Bronchial epithelial cell (primary cell): ENCODE measurements at regions not wholly inside any gene's neighbourhood (a gene's known extent, or its start where the extent isn't known, plus 50 kb on each side); places are given as distances from the start of the nearest gene placed in this dataset.

Source experiments
- DNase-seq: peaks from one replicate; pipeline ENCODE4 v3.0.0-alpha.2; 2010; ENCODE audit warnings: low read depth
- FAIRE-seq: peaks from 2 replicates; lab custom pipeline; 2011; peaks lifted over from hg19 to GRCh38; lab: Jason Lieb, UNC
- H3K27me3 ChIP-seq: 2 replicates; pipeline ENCODE4 v1.5.1; 2011; ENCODE audit warnings: low read length; ENCODE audit not compliant: control insufficient read depth, insufficient read depth
- H3K36me3 ChIP-seq: 2 replicates; pipeline ENCODE4 v1.5.1; 2011; ENCODE audit warnings: low read length; ENCODE audit not compliant: control insufficient read depth, insufficient read depth
- H3K4me3 ChIP-seq: 2 replicates; pipeline ENCODE4 v1.5.1; 2011; ENCODE audit warnings: mild to moderate bottlenecking, low read depth, low read length, control low read depth
- TF ChIP-seq, protein P1 (sequence below): IDR thresholded peaks from 2 replicates; pipeline ENCODE4 v1.5.1; 2011; ENCODE audit warnings: mild to moderate bottlenecking, moderate library complexity, low read length, control low read depth, inconsistent platforms; ENCODE audit not compliant: insufficient read depth, severe bottlenecking

DNA sequence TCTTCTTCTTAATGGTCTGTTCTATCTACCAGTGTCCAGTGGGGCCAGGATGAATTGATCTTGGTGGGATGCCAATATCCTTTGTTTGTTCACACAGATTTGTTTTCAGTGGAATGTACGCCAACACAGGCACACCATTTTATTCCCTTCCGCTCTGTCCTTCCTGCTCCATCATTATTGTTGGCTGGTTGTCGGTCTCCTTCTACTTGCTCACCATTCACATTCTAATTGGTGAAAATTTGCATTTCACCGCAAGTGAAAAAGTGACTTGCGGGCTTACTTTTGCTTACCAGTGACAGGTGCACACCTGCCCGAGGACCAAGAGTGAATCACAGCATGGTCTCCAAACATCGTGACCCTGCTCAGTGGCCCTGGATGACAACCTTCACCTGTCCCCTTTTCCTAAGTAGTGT lies 148.3 kb downstream of the NOC3L start:
- no peak for FAIRE-seq
- TF ChIP-seq, protein P1, sequence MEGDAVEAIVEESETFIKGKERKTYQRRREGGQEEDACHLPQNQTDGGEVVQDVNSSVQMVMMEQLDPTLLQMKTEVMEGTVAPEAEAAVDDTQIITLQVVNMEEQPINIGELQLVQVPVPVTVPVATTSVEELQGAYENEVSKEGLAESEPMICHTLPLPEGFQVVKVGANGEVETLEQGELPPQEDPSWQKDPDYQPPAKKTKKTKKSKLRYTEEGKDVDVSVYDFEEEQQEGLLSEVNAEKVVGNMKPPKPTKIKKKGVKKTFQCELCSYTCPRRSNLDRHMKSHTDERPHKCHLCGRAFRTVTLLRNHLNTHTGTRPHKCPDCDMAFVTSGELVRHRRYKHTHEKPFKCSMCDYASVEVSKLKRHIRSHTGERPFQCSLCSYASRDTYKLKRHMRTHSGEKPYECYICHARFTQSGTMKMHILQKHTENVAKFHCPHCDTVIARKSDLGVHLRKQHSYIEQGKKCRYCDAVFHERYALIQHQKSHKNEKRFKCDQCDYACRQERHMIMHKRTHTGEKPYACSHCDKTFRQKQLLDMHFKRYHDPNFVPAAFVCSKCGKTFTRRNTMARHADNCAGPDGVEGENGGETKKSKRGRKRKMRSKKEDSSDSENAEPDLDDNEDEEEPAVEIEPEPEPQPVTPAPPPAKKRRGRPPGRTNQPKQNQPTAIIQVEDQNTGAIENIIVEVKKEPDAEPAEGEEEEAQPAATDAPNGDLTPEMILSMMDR, result no peak

DNA sequence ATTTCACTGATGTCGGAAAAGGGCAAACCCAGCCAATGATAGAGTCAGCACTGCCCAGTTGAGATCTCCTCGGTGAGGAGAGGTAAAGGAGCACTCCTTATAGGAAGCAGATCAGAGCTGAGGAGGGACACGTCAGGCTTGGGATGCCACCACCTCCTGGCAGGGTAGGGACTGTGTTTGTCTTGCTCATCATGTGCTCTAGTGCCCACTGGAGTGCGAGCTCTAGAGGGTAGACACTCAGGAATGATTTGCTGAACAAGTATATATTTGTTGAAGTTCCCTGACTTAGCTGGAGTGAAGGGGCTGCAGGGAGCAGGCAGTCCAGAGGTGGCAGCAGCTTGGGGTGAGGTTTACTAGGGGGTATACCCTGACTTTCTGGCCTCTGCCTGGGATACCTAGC lies 146.5 kb downstream of the NOC3L start:
- FAIRE-seq, result no peak
- TF ChIP-seq, protein P1, result no peak

More for the DNA sequence above, 148.3 kb downstream of the NOC3L start:
- Histone ChIP-seq H3K4me3 (no peak overlapping the region), H3K36me3 (no peaks in the 10 kb centered on the region), H3K27me3 (no peaks in the 10 kb centered on the region)
- DNase-seq, result no peak

DNA sequence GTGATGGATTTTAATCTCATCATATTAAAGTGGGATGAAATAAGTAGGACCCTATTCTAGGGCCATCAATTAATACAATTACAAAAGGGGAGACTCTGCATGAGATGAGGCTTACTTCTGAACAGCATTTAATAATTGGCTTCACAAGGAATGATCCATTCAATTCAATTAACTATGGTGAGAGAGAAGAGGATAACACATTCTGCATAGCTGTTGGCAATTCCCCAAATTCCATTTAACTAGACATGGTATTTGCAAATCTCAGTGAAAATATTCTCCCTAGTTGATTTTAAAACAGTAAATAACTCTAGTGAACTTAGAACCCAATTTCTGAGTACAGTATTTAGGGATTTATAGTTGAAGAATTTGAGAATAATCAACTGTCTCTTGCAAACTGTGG lies 145.3 kb downstream of the NOC3L start:
- no peak for DNase-seq
- no peak for FAIRE-seq
- Histone ChIP-seq H3K27me3 (no peaks in the 10 kb centered on the region), H3K4me3 (no peak overlapping the region), H3K36me3 (no peaks in the 10 kb centered on the region)
- TF ChIP-seq, protein P1, result no peak

More for the DNA sequence above, 146.5 kb downstream of the NOC3L start:
- no peak for DNase-seq
- no peaks in the 10 kb centered on the region for H3K27me3 ChIP-seq
- H3K36me3 ChIP-seq, result no peaks in the 10 kb centered on the region
- no peak overlapping the region for H3K4me3 ChIP-seq

DNA sequence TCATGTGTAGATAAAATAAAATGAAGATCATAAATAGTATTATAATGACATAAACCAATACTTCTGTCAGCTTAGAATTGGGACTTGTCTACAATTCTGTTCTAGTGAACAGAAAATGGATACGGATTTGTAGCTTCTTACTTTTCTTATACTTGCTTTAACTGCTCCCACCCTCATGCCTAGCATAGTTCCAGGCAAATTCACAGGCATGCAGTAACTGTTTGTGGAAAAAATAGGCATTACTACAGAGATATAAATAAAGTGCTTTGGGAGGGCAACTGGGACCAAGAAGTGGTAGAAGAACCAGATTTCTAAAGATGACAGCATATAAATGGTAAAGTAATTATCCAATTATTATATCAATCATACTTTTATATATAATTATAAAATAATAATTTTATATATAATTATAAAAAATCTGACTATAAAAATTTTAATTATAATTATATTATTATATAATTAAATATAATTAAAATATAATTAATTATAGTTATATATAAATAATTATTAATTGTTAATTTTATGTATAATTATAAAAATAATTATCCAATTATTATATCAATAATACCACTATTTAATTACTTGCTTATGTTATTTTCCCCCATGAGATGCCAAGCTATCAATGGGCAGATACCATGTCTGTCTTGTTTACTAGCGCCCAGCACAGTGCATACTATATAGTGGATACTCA lies 144.1 kb downstream of the NOC3L start:
- TF ChIP-seq, protein P1, result no peak
- H3K4me3 ChIP-seq, result no peak overlapping the region
- H3K36me3 ChIP-seq, result no peaks in the 10 kb centered on the region
- DNase-seq (no peak), FAIRE-seq (no peak)
- H3K27me3 ChIP-seq, result no peaks in the 10 kb centered on the region

DNA sequence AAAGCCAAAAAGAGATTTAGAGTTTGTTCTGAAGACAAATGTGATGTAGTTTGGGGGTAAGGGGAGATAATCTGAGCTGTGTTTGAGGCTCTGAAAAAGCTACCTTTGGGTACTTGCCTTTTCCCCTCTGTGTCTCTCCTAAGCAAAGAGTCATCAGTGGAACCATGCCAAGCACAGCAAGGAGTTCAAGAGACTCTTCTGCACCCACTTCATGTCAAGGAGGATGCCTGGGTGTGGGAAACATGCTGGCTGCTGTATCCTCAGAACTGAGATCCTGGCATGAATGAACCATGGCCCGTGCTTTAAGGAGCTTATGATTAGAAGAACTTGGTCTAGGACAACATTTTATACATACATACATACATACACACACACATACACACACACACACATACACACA lies 142.9 kb downstream of the NOC3L start:
- Histone ChIP-seq H3K27me3 (no peaks in the 10 kb centered on the region), H3K4me3 (no peak overlapping the region), H3K36me3 (no peaks in the 10 kb centered on the region)
- DNase-seq, result no peak
- TF ChIP-seq, protein P1, result no peak
- no peak for FAIRE-seq

DNA sequence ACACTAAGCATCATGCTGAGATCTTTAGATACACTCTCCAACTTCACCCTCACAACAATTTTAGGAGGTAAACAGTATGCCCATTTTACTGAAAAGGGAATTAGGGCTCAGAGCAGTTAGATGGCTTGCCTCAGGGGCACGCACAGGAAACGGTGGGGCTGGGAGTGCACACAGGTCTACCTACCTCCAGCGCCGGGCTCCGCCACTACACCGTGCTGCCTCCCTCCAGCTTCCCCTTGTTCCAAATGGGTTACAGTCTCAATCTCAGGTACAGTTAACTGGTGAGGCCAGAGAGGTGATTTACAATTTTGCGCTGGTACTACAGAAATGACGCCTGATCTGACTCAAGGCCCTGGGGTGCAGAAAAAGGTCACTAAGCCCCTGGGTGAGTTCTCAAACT lies 142.0 kb downstream of the NOC3L start:
- H3K4me3 ChIP-seq, result no peak overlapping the region
- no peak for DNase-seq
- H3K36me3 ChIP-seq, result no peaks in the 10 kb centered on the region
- FAIRE-seq, result no peak
- TF ChIP-seq, protein P1, result no peak
- H3K27me3 ChIP-seq, result no peaks in the 10 kb centered on the region
